Common myeloid progenitor, CD34-positive (primary cell): ENCODE measurements at regions not wholly inside any gene's neighbourhood (a gene's known extent, or its start where the extent isn't known, plus 50 kb on each side); places are given as distances from the start of the nearest gene placed in this dataset.
"Not testable (repeated sequence)": the region's sequence is repeated elsewhere in the genome, so short reads cannot be mapped to it uniquely, and the experiment has no call there.

Experiments used
- CTCF ChIA-PET: fragments of 350-600 bp; sonication (Branson Sonifier 250); formaldehyde crosslinking; loops from one replicate; lab custom pipeline; 2021; ENCODE audit warnings: antibody characterized with exemption; lab: Charles Lee
- POLR2A ChIA-PET: fragments of 350-600 bp; sonication (Branson Sonifier 250); formaldehyde crosslinking; loops from one replicate; lab custom pipeline; 2021; ENCODE audit warnings: antibody characterized with exemption; lab: Charles Lee
- DNase-seq, 3 donors: peaks; one replicate each; pipeline versions ENCODE4 v3.0.0 to v3.0.0-alpha.2; 2013
- H3K27ac ChIP-seq, 2 experiments: 1 replicate in 1 of 2; 2 replicates in 1 of 2; pipeline ENCODE4 v1.7.0; 2013; ENCODE audit warnings: inconsistent platforms in 2 of 2, low read length in 2 of 2, mild to moderate bottlenecking in 2 of 2, low read depth in 1 of 2, moderate library complexity in 1 of 2; ENCODE audit not compliant: severe bottlenecking in 2 of 2, insufficient read depth in 1 of 2, poor library complexity in 1 of 2
- H3K27me3 ChIP-seq, 5 experiments: replicated peaks in 2 of 5; 1 replicate in 3 of 5; 2 replicates in 2 of 5; pipeline versions ENCODE4 v1.6.1 to v1.7.0; 2013; ENCODE audit warnings: low read length in 4 of 5, mild to moderate bottlenecking in 2 of 5, moderate library complexity in 2 of 5, inconsistent platforms in 1 of 5; ENCODE audit not compliant: insufficient read depth in 5 of 5, control insufficient read depth in 4 of 5
- H3K36me3 ChIP-seq, 4 experiments: 1 replicate in 2 of 4; 2 replicates in 2 of 4; pipeline versions ENCODE4 v1.6.1 to v1.7.0; 2013; ENCODE audit warnings: low read length in 3 of 4, control low read depth in 1 of 4, mild to moderate bottlenecking in 1 of 4; ENCODE audit not compliant: control insufficient read depth in 4 of 4, insufficient read depth in 4 of 4
- H3K4me1 ChIP-seq, 4 experiments: 1 replicate in 3 of 4; 2 replicates in 1 of 4; pipeline versions ENCODE4 v1.6.1 to v1.7.1; 2013; ENCODE audit warnings: low read length in 3 of 4, mild to moderate bottlenecking in 3 of 4, control low read depth in 1 of 4, inconsistent platforms in 1 of 4, moderate library complexity in 1 of 4; ENCODE audit not compliant: control insufficient read depth in 4 of 4, insufficient read depth in 4 of 4; ENCODE audit errors: control extremely low read depth in 1 of 4
- H3K4me3 ChIP-seq, 7 experiments: 1 replicate in 4 of 7; 2 replicates in 3 of 7; pipeline versions ENCODE4 v1.5.1 to v1.7.0; 2013; ENCODE audit warnings: mild to moderate bottlenecking in 7 of 7, low read length in 6 of 7, moderate library complexity in 6 of 7, inconsistent platforms in 2 of 7, low read depth in 2 of 7, control low read depth in 1 of 7; ENCODE audit not compliant: insufficient read depth in 4 of 7, control insufficient read depth in 1 of 7; ENCODE audit errors: extremely low read depth in 1 of 7
- H3K9me3 ChIP-seq, 5 experiments: 1 replicate in 4 of 5; 2 replicates in 1 of 5; pipeline versions ENCODE4 v1.6.1 to v1.7.1; 2013; ENCODE audit warnings: low read length in 4 of 5, mild to moderate bottlenecking in 2 of 5, inconsistent platforms in 1 of 5, low read depth in 1 of 5, moderate library complexity in 1 of 5; ENCODE audit not compliant: control insufficient read depth in 4 of 5, insufficient read depth in 2 of 5; ENCODE audit errors: control extremely low read depth in 1 of 5
- WGBS: methylation state at CpG from one replicate; pipeline ENCODE4 v1.1.5; 2013; ENCODE audit not compliant: insufficient coverage; 5-methylcytosine and 5-hydroxymethylcytosine counted together

- CTCF ChIA-PET, H3K9me3 ChIP-seq, POLR2A ChIA-PET, H3K36me3 ChIP-seq, H3K27ac ChIP-seq, H3K27me3 ChIP-seq, DNase-seq, H3K4me1 ChIP-seq, H3K4me3 ChIP-seq: not testable (repeated sequence)
- WGBS = no CpG with 5 or more reads among the region's 2 CpGs
Measured at GRCh38 chr2:111584540-111584939, 299.5 kb downstream of the ANAPC1 start.

- H3K4me1 ChIP-seq, H3K4me3 ChIP-seq, DNase-seq, H3K27me3 ChIP-seq, H3K27ac ChIP-seq, CTCF ChIA-PET, H3K9me3 ChIP-seq, H3K36me3 ChIP-seq, POLR2A ChIA-PET: not testable (repeated sequence)
- 100% methylated on average over 1 of the region's 6 CpGs for WGBS
Measured at GRCh38 chr2:111584950-111585349, 299.0 kb downstream of the ANAPC1 start.

- H3K4me1 ChIP-seq, POLR2A ChIA-PET, H3K9me3 ChIP-seq, CTCF ChIA-PET, DNase-seq, H3K4me3 ChIP-seq, H3K27ac ChIP-seq, H3K36me3 ChIP-seq, H3K27me3 ChIP-seq: not testable (repeated sequence)
- no CpG with 5 or more reads among the region's 2 CpGs for WGBS
Measured at GRCh38 chr2:111586014-111586413, 298.0 kb downstream of the ANAPC1 start.

- H3K27me3 ChIP-seq, H3K4me1 ChIP-seq, CTCF ChIA-PET, H3K36me3 ChIP-seq, H3K4me3 ChIP-seq, H3K9me3 ChIP-seq, POLR2A ChIA-PET, DNase-seq, H3K27ac ChIP-seq: not testable (repeated sequence)
- no CpG with 5 or more reads among the region's 7 CpGs for WGBS
Measured at GRCh38 chr2:111595072-111595471, 288.9 kb downstream of the ANAPC1 start.

GRCh38 chr2:111596808-111597705 is 286.9 kb downstream of the ANAPC1 start:
- H3K4me1 ChIP-seq, H3K9me3 ChIP-seq, H3K27ac ChIP-seq, H3K36me3 ChIP-seq, H3K4me3 ChIP-seq, DNase-seq, H3K27me3 ChIP-seq, POLR2A ChIA-PET, CTCF ChIA-PET: not testable (repeated sequence)
- no CpG with 5 or more reads among the region's 4 CpGs for WGBS

- H3K4me3 ChIP-seq, H3K9me3 ChIP-seq, H3K27me3 ChIP-seq, CTCF ChIA-PET, H3K27ac ChIP-seq, H3K36me3 ChIP-seq, POLR2A ChIA-PET, DNase-seq, H3K4me1 ChIP-seq: not testable (repeated sequence)
- WGBS = no CpG with 5 or more reads among the region's 2 CpGs
Measured at GRCh38 chr2:111598944-111599343, 285.0 kb downstream of the ANAPC1 start.

- H3K27me3 ChIP-seq, H3K27ac ChIP-seq, H3K4me3 ChIP-seq, H3K36me3 ChIP-seq, H3K4me1 ChIP-seq, POLR2A ChIA-PET, DNase-seq, H3K9me3 ChIP-seq, CTCF ChIA-PET: not testable (repeated sequence)
- no CpG with 5 or more reads among the region's 7 CpGs for WGBS
Measured at GRCh38 chr2:111602259-111602658, 281.7 kb downstream of the ANAPC1 start.
